Mucosa of gallbladder (tissue), 1 donor: ENCODE measurements at regions not wholly inside any gene's neighbourhood (a gene's known extent, or its start where the extent isn't known, plus 50 kb on each side); places are given as distances from the start of the nearest gene placed in this dataset.

Experiments
- DNase-seq: peaks from one replicate; pipeline ENCODE4 v3.0.0-alpha.2; 2020; ENCODE audit warnings: low spot score
- donor health status: DM: no; HTN: no; CAD: no.

- DNase-seq = no peak
Measured at GRCh38 chr4:44120646-44121045, 328.0 kb downstream of the KCTD8 start.

- DNase-seq = no peak
Measured at GRCh38 chr4:44121210-44121609, 327.4 kb downstream of the KCTD8 start.
